ENCODE measurements at regions not wholly inside any gene's neighbourhood (a gene's known extent, or its start where the extent isn't known, plus 50 kb on each side); places are given as distances from the start of the nearest gene placed in this dataset.

DNA sequence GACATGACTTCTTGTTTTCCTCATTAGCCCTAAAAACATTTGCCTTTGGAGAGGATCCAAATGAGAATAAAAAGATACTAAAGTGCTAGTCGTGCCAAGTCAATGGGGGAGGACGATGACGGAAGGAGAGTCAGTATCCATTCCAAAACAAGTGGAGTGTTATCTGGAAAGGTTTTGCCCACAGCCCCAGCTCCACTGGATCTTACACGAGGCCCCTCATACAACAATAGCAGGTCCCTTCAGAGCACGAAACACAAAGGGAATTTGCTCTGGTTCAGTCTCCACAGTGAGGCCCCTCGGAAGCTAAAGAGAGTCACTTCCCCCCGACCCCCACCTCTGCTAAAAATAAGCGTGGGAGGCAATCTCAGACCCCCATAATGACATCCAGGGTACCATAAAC, 496.9 kb upstream of the ZFHX3 start:
- Histone ChIP-seq H3K4me1 (ENCODE audit: control insufficient read depth, insufficient read depth, low read length) (no peaks in the 10 kb centered on the region), H3K9ac (ENCODE audit: low read length) (no peak overlapping the region), H3K36me3 (ENCODE audit: control insufficient read depth, insufficient read depth, low read length) (no peaks in the 10 kb centered on the region), H3K27me3 (ENCODE audit: control insufficient read depth, insufficient read depth, low read length) (peaks cover 3% of the 10 kb centered on the region), H3K4me3 (ENCODE audit: low read length) (no peak overlapping the region), H3K27ac (ENCODE audit: low read depth, low read length) (no peak overlapping the region)

DNA sequence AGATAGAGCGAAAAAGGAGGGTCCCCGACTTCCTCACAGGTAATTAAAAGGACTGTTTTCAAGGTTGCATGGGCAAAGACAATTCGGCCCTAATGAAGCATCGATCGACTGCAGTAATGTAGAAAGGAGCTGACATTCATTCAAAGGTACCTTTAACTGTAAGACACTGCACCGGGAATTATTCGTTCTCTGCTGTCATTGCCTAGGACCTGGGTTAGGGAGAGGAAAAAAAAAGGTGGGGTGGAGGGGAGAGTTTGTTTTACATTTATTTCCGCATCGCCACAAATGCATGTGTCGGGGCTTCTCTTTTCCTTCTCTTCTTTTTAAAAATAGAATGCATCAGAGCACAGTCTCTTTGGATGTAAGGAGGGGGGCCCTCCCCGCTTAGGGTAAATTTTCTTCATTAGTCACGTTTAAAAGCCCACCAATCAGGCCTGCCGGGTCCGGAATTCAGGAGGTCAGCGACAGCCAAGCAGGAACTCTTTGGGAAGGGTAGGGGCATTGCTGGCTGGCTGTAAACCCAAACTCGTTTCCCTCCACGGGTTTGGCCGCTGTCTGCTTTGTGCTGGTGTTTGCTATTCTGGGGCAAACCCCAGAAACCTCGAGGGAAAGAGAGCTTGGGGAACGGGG, 496.2 kb upstream of the ZFHX3 start:
- Histone ChIP-seq H3K27me3 (ENCODE audit: control insufficient read depth, insufficient read depth, low read length) (peaks cover 3% of the 10 kb centered on the region), H3K27ac (ENCODE audit: low read depth, low read length) (no peak overlapping the region), H3K4me1 (ENCODE audit: control insufficient read depth, insufficient read depth, low read length) (no peaks in the 10 kb centered on the region), H3K4me3 (ENCODE audit: low read length) (no peak overlapping the region), H3K9ac (ENCODE audit: low read length) (no peak overlapping the region), H3K36me3 (ENCODE audit: control insufficient read depth, insufficient read depth, low read length) (no peaks in the 10 kb centered on the region)

DNA sequence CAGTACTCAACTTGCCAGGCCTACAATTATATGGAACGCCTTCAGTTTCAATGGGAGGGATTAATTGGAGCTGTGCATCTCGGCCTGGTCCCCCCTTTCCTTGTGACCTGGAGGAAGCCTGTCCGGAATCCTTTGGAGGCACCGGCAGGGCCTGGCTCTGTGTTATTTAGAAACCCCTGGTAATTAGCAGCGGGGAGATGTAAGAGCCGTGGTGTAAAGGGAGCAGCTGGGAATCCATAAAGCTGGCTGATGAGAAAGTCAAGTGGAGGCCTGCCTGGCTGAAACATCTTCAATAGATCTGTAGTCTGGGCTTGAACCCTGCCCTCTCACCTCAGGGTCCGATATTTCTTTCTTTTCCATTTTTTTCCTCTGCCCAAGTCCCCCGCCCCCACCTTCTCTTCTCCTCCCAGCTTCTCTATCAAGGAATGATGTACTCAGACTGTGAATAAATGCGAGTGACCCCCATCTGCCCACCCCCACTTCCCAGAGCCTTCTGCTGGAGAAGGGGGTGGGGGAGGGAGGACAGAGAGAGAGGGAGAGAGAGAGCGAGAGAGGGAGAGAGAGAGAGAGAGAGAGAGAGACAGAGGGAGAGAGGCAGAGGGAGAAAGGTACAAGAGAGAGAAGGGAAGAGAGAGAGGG, 495.5 kb upstream of the ZFHX3 start:
- Histone ChIP-seq H3K27me3 (ENCODE audit: control insufficient read depth, insufficient read depth, low read length) (peaks cover 3% of the 10 kb centered on the region), H3K9ac (ENCODE audit: low read length) (no peak overlapping the region), H3K4me1 (ENCODE audit: control insufficient read depth, insufficient read depth, low read length) (no peaks in the 10 kb centered on the region), H3K27ac (ENCODE audit: low read depth, low read length) (no peak overlapping the region), H3K4me3 (ENCODE audit: low read length) (no peak overlapping the region), H3K36me3 (ENCODE audit: control insufficient read depth, insufficient read depth, low read length) (no peaks in the 10 kb centered on the region)

DNA sequence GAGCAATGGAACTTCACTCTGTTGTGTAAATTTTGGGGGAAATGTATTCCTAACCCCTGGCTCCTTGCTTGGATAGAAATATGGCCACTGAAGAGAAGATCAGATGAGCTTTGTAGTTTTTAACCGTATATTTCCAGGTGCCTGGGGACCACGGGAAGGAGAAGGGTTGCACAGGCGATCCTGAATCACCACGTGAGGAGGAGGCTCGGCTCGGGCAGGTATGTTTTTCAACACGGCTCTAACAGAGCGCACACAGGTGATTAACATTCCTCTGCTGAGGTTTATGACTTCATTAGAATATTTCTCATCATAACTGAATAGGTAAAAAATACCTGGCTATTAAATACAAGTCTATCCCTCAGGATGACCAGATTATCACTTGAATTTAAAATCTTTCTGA, 495.0 kb upstream of the ZFHX3 start:
- Histone ChIP-seq H3K27ac (ENCODE audit: low read depth, low read length) (no peak overlapping the region), H3K27me3 (ENCODE audit: control insufficient read depth, insufficient read depth, low read length) (peaks cover 3% of the 10 kb centered on the region), H3K36me3 (ENCODE audit: control insufficient read depth, insufficient read depth, low read length) (no peaks in the 10 kb centered on the region), H3K4me3 (ENCODE audit: low read length) (no peak overlapping the region), H3K9ac (ENCODE audit: low read length) (no peak overlapping the region), H3K4me1 (ENCODE audit: control insufficient read depth, insufficient read depth, low read length) (no peaks in the 10 kb centered on the region)

DNA sequence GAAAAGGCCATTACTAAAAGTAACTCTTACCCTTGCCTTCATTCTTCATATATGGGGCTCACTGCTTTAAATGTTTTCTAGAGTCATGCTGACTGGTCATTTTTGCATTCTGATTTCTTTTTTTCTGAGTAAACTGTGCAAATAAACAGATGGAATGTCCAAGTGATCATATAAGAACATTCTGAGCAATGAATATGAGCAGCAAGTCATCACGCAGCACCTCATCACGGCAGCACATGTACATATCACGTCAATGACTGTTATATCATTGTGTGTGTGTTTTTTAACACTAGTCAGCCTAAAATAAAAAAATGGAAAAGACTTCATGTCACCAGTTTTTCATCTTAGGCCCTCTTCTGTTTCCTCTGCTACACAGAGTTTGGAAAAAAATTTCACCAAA, 490.0 kb upstream of the ZFHX3 start:
- H3K36me3 ChIP-seq (ENCODE audit: control insufficient read depth, insufficient read depth, low read length): no peaks in the 10 kb centered on the region
- no peak overlapping the region for H3K27ac ChIP-seq (ENCODE audit: low read depth, low read length)
- H3K9ac ChIP-seq (ENCODE audit: low read length): no peak overlapping the region
- H3K4me3 ChIP-seq (ENCODE audit: low read length): no peak overlapping the region
- no peaks in the 10 kb centered on the region for H3K27me3 ChIP-seq (ENCODE audit: control insufficient read depth, insufficient read depth, low read length)
- no peaks in the 10 kb centered on the region for H3K4me1 ChIP-seq (ENCODE audit: control insufficient read depth, insufficient read depth, low read length)

DNA sequence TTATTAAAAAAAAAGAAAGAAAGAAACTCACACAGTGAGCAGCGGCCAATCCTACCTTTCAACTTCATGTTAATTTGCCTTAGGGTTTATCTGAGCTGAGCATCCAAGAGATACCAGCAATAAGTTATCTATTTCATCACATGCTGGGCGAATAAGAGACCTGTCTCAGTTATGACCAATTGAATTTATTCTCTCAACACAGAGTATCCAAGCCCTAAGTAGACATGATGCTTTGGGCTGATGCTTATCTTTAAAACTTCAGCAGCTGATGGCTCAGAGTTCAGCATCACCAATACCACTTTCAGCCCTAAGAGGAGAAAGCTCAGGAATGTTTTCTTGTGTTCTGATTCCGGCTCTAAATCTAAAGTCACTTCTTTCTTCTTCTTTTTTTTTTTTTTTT, 489.0 kb upstream of the ZFHX3 start:
- Histone ChIP-seq H3K4me1 (ENCODE audit: control insufficient read depth, insufficient read depth, low read length) (no peaks in the 10 kb centered on the region), H3K9ac (ENCODE audit: low read length) (no peak overlapping the region), H3K27me3 (ENCODE audit: control insufficient read depth, insufficient read depth, low read length) (no peaks in the 10 kb centered on the region), H3K27ac (ENCODE audit: low read depth, low read length) (no peak overlapping the region), H3K4me3 (ENCODE audit: low read length) (no peak overlapping the region), H3K36me3 (ENCODE audit: control insufficient read depth, insufficient read depth, low read length) (no peaks in the 10 kb centered on the region)

DNA sequence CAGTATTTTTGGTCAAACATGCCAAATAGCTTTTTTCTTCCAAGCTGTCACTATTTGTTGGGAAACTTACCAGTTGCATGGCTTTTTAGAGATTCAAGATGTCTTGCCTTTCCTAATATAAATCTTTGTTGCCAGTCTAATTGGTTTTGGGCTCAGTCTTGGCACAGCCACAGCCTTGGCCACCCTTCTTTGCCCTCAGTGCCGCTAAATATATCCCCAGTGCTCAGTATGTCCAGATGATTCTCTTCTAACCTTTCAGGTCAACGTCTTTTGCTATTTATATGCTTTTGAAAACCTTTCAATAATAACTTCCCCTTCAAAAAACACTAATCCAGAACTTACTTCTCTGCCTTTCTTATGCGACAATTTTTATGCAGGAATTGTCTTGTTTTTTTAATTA, 483.1 kb upstream of the ZFHX3 start:
- Histone ChIP-seq H3K9ac (ENCODE audit: low read length) (no peak overlapping the region), H3K27ac (ENCODE audit: low read depth, low read length) (no peak overlapping the region), H3K27me3 (ENCODE audit: control insufficient read depth, insufficient read depth, low read length) (no peaks in the 10 kb centered on the region), H3K36me3 (ENCODE audit: control insufficient read depth, insufficient read depth, low read length) (no peaks in the 10 kb centered on the region), H3K4me3 (ENCODE audit: low read length) (no peak overlapping the region), H3K4me1 (ENCODE audit: control insufficient read depth, insufficient read depth, low read length) (peaks cover 3% of the 10 kb centered on the region)

DNA sequence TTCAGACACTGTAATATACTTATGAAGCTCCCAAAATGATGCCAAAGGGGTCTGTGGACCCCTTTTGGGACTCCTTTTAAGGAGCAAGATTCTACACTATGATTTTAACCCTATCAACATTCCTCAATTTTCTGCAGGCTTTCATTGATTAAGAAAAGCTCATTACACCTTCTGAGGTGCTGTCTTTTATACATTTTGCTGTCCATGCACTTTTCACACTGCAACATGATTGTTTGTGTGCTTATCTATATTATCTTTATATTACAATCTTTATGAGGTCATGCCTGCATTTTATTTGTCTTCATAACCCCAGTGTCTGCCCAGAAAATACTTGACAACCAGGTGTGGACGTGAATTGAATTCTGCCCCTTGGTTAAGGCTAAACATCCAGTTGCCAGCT, 482.6 kb upstream of the ZFHX3 start:
- Histone ChIP-seq H3K9ac (ENCODE audit: low read length) (no peak overlapping the region), H3K27ac (ENCODE audit: low read depth, low read length) (no peak overlapping the region)

DNA sequence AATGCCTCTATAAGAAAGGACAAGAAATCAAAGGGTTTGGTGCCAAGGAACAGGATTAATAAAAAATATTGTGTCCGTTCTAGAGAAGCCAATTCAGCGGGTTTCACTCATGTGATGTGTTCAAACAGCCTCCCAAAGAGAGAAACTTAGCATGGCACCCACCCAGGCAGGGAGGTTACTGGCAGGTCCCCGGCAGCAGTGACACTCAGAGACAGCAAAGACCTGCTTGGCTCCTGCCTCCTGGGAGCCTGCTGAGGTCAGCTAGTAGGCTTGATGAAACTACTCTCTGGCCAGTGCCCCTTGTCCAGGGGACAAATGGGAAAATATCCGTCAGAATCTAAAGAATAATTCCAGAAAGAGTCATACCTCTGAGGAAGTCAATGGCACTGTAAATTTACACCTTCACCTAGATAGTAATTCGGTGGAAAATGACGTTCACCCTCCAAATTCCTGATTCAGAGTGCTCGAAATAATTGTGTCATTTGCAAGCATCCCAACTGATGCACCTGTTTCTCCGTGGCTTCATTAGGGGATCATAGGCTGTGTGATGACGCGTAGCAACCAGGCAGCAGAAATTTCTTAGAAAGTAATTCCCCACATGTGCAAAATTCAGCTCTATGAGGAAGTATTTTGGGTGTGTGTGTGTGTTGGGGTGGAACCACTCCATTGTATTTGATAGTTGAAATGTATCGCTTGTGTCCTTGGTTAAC, 481.5 kb upstream of the ZFHX3 start:
- Histone ChIP-seq H3K36me3 (ENCODE audit: control insufficient read depth, insufficient read depth, low read length) (no peaks in the 10 kb centered on the region), H3K9ac (ENCODE audit: low read length) (no peak overlapping the region), H3K27me3 (ENCODE audit: control insufficient read depth, insufficient read depth, low read length) (no peaks in the 10 kb centered on the region), H3K27ac (ENCODE audit: low read depth, low read length) (no peak overlapping the region), H3K4me3 (ENCODE audit: low read length) (no peak overlapping the region), H3K4me1 (ENCODE audit: control insufficient read depth, insufficient read depth, low read length) (peaks cover 3% of the 10 kb centered on the region)

More for the DNA sequence above, 482.6 kb upstream of the ZFHX3 start:
- Histone ChIP-seq H3K4me3 (ENCODE audit: low read length) (no peak overlapping the region), H3K27me3 (ENCODE audit: control insufficient read depth, insufficient read depth, low read length) (no peaks in the 10 kb centered on the region), H3K4me1 (ENCODE audit: control insufficient read depth, insufficient read depth, low read length) (peaks cover 3% of the 10 kb centered on the region), H3K36me3 (ENCODE audit: control insufficient read depth, insufficient read depth, low read length) (no peaks in the 10 kb centered on the region)

DNA sequence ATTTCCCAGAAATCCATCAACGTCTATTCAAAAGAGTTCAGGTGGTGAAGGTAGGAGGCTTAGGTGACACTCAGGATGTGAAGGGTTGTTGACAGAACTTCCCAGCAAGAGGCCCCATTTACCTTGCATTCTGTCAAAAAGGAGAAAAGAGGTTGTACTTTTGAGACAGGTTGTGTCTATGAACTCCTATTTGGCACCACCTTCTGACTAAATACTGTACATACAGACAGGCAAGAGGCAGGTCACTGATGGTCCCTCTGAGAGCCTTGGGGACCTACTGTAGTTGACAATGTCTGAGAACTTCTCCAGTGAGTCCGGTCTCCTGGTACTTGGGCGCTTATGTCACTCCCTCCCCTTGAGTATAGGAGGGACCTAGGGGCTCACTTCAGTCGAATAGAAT, 479.3 kb upstream of the ZFHX3 start:
- H3K9ac ChIP-seq (ENCODE audit: low read length): no peak overlapping the region
- H3K27me3 ChIP-seq (ENCODE audit: control insufficient read depth, insufficient read depth, low read length): no peaks in the 10 kb centered on the region
- no peak overlapping the region for H3K4me3 ChIP-seq (ENCODE audit: low read length)
- H3K36me3 ChIP-seq (ENCODE audit: control insufficient read depth, insufficient read depth, low read length): no peaks in the 10 kb centered on the region
- no peak overlapping the region for H3K27ac ChIP-seq (ENCODE audit: low read depth, low read length)
- peaks cover 3% of the 10 kb centered on the region for H3K4me1 ChIP-seq (ENCODE audit: control insufficient read depth, insufficient read depth, low read length)

DNA sequence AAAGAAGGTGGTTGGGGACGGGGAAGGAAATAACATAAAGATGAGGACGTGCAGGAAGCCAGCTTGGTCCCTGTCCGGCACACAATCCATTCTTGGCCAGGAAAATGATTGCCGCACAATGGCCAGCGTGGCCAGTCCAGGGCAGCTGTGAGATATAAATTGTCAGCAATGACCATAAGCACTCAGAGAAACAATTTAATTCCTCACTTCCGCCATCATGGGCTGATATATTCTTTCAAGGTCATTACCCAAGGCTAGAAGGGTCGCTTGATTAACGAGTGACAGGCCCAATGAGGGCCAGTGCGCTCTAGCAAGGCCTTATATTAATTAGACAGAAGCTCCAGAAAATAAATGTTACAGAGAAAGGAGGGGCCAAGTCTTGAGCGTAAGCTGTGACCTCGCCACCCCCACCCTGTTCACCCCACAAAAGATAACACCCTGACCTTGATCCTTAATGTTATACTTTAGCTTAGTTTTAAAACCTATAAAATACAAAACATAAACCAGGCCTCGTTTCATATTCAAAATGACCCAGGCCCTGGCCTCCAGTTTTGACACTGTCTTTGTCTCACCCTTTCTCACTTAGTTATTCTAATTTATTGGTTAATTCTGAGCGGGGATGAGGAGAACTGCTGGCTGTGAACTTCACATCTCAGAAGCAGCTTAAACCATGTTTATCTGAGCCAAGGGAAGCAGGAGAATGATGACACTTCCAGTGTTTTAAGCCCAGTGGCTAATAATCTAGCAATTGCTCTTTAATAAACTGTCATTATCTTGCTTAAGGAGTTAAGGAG, 478.3 kb upstream of the ZFHX3 start:
- no peaks in the 10 kb centered on the region for H3K36me3 ChIP-seq (ENCODE audit: control insufficient read depth, insufficient read depth, low read length)
- no peak overlapping the region for H3K27ac ChIP-seq (ENCODE audit: low read depth, low read length)
- H3K9ac ChIP-seq (ENCODE audit: low read length): no peak overlapping the region
- H3K4me1 ChIP-seq (ENCODE audit: control insufficient read depth, insufficient read depth, low read length): peaks cover 3% of the 10 kb centered on the region
- H3K27me3 ChIP-seq (ENCODE audit: control insufficient read depth, insufficient read depth, low read length): no peaks in the 10 kb centered on the region
- H3K4me3 ChIP-seq (ENCODE audit: low read length): no peak overlapping the region

DNA sequence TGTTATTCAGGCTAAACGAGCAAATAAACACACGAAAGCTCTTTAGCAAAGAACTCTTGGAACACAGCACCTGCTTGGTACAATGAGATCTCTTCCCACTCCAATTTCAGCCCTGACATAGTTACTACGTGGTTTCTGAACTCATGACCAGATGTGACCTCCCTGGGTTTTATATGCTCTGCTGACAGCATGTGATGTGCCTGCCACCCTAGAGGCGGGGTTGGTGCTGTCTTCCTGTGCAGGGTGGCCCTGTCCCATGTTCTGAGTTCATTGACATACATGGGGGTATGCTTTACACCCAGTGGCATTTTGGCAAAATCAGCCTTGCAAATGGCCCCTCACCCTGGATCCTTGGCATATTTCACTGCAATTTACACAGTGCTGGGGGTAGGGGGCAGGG, 475.3 kb upstream of the ZFHX3 start:
- H3K4me1 ChIP-seq (ENCODE audit: control insufficient read depth, insufficient read depth, low read length): no peaks in the 10 kb centered on the region
- H3K4me3 ChIP-seq (ENCODE audit: low read length): no peak overlapping the region
- no peaks in the 10 kb centered on the region for H3K27me3 ChIP-seq (ENCODE audit: control insufficient read depth, insufficient read depth, low read length)

More for the DNA sequence above, 475.3 kb upstream of the ZFHX3 start:
- Histone ChIP-seq H3K36me3 (ENCODE audit: control insufficient read depth, insufficient read depth, low read length) (no peaks in the 10 kb centered on the region), H3K27ac (ENCODE audit: low read depth, low read length) (no peak overlapping the region), H3K9ac (ENCODE audit: low read length) (no peak overlapping the region)
